ENCODE measurements at regions not wholly inside any gene's neighbourhood (a gene's known extent, or its start where the extent isn't known, plus 50 kb on each side); places are given as distances from the start of the nearest gene placed in this dataset.

DNA sequence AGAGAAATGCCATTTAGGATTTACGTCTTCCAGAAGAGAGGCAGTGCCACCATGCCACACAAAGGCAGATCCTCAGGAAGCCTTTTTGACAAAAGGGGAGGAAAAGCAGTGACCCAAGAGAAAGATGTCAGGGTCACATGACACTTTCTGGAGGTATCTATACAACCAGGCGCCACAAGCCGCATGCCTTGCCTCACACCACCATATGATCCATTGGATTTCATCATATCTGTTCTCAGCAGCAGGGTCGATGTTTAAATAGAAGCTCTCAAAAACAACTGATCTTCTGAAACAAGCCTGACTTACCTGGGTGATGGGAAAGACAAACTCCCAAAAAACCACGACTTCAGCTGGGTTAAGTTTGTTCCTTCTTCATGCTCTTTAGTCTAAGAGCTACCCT is 52.5 kb upstream of the UNC5B start:
- TF ChIP-seq, protein P1, sequence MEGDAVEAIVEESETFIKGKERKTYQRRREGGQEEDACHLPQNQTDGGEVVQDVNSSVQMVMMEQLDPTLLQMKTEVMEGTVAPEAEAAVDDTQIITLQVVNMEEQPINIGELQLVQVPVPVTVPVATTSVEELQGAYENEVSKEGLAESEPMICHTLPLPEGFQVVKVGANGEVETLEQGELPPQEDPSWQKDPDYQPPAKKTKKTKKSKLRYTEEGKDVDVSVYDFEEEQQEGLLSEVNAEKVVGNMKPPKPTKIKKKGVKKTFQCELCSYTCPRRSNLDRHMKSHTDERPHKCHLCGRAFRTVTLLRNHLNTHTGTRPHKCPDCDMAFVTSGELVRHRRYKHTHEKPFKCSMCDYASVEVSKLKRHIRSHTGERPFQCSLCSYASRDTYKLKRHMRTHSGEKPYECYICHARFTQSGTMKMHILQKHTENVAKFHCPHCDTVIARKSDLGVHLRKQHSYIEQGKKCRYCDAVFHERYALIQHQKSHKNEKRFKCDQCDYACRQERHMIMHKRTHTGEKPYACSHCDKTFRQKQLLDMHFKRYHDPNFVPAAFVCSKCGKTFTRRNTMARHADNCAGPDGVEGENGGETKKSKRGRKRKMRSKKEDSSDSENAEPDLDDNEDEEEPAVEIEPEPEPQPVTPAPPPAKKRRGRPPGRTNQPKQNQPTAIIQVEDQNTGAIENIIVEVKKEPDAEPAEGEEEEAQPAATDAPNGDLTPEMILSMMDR (conservative IDR thresholded peaks at IDR 0.05; ENCODE audit: low read depth, low read length), result no peak
- no peak overlapping the region for H3K4me3 ChIP-seq (ENCODE audit: low read depth, low read length)
- no peak for DNase-seq (ENCODE audit: low read depth)

DNA sequence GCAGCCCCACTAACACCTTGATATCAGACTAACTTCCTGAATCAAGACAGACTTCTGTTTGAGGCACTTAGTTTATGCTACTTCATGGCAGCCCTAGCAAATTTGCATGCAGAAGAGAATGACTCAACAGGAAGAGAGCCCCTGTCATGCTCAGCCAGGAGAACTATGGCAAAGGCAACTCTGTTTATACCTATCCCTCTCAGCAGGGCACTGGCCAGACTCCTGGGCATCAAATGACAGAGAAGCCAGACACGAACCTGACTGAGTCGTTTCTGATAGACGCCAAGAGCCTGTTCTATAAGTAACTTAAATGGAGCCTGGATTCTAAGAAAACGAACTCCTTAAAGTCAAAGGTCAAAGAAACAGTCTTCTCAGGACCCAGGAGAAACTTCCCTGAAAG is 50.9 kb upstream of the UNC5B start:
- no peak overlapping the region for H3K4me3 ChIP-seq (ENCODE audit: low read depth, low read length)
- TF ChIP-seq, protein P1 (conservative IDR thresholded peaks at IDR 0.05; ENCODE audit: low read depth, low read length), result no peak
- DNase-seq (ENCODE audit: low read depth), result peak; percentile 15
